Neural progenitor cell (in vitro differentiated cells): ENCODE measurements at regions not wholly inside any gene's neighbourhood (a gene's known extent, or its start where the extent isn't known, plus 50 kb on each side); places are given as distances from the start of the nearest gene placed in this dataset.

Experiments
- CTCF ChIP-seq: fragments of 200-600 bp; sonication (generic); IDR thresholded peaks from 2 replicates; pipeline ENCODE4 v1.5.1; 2017; ENCODE audit warnings: antibody characterized with exemption, mild to moderate bottlenecking
- EZH2 ChIP-seq: fragments of 200-600 bp; sonication (generic); IDR thresholded peaks from 2 replicates; pipeline ENCODE4 v1.6.1; 2017; ENCODE audit warnings: antibody characterized with exemption, mild to moderate bottlenecking, moderate library complexity
- EZH2phosphoT487 ChIP-seq: fragments of 200-600 bp; sonication (generic); IDR thresholded peaks from 2 replicates; pipeline ENCODE4 v1.6.1; 2017; ENCODE audit warnings: antibody characterized with exemption

- TF ChIP-seq EZH2 (no peak), CTCF (no peak), EZH2phosphoT487 (no peak)
These were observed 205.2 kb downstream of the KCNJ2 start for GRCh38 chr17:70374496-70374895.
